ENCODE measurements at regions not wholly inside any gene's neighbourhood (a gene's known extent, or its start where the extent isn't known, plus 50 kb on each side); places are given as distances from the start of the nearest gene placed in this dataset.

- DNase-seq (ENCODE audit: low read depth) = no peak
Observed at GRCh38 chr7:155993420-155994278, 181.4 kb upstream of the SHH start.

DNA sequence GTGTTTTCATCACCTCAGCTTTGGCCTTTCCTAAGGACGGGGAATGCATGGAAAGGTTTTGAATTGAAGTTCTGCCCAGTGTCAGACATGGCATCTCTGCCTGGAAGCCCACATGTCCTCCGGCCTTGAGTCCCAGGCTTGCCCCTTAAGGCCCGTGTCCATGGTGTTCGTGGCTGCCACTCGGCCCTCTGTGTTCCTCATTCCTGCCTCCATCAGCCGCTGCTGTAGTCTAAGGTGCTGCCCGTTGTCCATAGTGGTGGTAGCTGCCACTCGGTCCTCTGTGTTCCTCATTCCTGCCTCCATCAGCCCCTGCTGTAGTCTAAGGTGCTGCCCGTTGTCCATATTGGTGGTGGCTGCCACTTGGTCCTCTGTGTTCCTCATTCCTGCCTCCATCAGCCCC lies 180.7 kb upstream of the SHH start:
- no peak for DNase-seq (ENCODE audit: low read depth)

DNA sequence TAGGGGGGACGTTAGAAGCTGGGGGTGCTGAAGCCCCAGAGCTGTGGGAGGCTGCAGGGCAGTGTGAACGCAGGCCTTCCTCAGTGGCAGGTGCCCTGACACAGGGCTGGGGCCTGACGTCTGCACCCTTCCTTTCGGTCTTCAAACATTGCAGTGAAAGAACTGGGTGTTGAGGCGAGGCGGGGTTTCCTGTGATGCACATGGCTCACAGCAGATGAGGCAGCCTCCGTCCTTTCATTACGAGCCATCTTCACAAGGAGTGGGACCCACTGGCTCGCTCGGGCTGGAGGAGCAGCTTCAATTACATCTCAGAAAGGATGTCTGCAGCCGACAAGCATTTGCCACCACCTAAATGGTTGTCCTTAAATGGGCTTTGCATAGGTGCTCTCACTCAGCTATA lies 180.3 kb upstream of the SHH start:
- no peak for DNase-seq (ENCODE audit: low read depth)

DNA sequence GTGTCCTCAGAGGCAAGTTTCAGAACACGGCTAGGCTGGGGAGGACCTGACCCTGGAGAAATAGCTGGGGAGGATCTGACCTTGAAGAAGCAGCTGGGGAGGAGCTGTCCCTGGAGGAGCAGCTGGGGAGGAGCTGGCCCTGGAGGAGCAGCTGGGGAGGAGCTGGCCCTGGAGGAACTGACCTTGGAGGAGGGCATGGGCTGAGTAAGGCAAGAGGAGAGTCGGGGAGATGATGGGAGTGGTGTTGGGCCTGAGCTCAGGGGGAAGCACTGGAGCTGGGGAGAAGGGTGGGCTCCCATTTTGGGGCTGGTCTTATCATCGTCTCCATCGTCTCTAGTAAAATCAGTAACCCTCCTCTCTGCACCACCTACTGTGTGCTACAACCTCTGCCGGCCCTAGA lies 179.8 kb upstream of the SHH start:
- DNase-seq (ENCODE audit: low read depth) = no peak

DNA sequence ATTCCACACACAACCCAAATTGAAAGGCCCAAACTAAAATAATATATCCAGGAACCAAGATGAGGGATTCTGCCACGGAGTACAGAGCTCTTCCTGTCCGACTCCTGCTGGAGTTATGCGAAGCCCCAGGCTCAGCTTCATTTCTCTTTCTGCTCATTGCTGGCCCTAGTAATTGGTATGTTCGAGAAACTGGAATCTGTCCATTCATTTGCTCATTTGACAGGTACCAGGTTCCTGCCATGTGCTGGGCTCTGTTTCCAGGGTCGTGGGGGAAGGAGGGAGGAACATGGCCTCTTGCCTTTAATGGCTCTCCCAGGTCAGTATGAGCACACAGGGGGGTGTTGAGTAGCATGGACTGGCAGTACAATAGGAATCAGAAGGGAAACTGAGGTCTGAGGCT lies 179.2 kb upstream of the SHH start:
- DNase-seq (ENCODE audit: low read depth) = no peak

DNA sequence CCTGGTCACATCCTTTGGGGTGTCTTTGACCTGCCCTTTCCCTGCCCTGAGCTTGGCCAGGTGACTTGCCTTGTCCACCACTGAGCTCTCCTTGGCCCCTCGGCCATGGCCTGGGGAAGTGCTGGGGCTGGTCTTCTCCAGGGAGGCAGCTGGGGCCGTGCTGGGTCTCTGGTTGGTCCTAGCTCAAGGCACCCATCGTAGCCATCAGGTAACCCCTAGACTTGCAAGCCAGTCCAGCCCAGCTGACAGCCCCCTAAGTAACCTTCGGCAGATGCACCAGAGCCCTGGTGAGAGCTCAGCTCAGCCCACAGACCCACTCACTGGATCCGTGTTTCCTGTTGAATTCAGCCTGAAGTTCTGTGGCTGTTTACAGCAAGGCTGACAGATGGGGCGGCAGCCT lies 176.2 kb upstream of the SHH start:
- DNase-seq (ENCODE audit: low read depth) = no peak

DNA sequence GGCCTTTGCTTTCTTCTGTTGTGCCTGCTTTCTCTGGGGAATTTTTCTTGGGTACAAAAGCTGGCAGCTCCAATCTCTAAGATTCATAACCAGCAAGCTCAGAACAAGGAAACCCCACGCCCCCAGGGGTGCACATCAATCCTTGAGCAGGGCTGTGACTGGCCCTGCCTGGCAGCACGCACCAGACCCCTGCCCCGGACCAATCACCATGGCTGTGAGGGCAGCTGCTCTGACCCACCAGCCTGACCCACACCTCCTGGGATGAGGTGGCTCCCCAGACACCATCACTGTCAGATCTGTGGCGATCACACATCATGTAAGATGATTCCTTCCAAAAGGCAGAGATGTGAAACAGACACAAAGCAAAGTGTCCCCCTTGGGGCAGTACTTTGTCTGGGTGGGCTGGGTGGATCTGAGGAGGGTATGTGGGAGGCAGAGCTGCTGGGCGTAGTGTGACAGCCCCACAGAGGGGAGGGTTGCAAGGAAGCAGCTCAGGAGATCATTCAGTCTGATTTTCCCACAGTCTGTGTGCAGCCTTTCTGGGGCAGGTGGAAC lies 175.5 kb upstream of the SHH start:
- DNase-seq (ENCODE audit: low read depth) = no peak

- DNase-seq (ENCODE audit: low read depth) = no peak
Observed at GRCh38 chr7:155986497-155987160, 174.4 kb upstream of the SHH start.

- DNase-seq (ENCODE audit: low read depth) = no peak
Observed at GRCh38 chr7:155985518-155986250, 173.4 kb upstream of the SHH start.

DNA sequence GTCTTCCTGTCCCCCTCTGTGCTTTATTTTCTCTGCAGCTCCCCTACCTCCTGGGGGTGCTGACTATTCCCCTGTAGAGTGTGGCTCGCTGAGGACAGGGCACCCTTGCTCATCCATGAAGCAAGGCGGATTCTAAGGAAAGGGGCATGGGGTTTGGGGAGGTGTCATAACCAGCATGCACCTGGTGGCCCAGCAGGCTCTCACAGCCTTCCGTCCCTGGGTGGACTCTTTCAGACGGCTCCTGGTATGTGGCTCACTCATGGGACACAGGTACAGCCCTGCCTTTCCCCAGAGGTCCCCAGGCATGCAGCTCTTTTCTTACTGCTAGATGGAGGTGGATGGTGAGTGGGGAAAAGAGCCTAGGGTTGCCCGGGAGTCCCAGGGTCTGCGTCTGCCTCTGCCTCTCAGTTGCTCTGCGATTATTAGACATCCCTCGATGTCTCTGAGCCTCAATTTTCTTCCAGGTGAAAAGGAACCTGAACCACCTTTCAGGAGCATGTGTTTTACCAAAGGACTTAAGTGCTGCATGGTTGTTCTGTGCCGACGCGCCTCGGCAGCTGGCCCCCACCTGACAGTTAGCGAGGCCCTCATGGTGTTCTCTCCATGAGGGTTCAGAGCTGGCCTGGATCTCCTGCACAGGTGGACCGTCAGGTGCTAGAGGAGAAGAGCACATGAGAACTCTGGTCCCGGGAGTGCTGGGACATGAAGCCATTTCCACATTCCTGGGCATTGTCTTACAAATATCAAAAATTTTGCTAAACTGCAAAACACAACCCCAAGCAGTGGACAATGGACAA lies 172.5 kb upstream of the SHH start:
- no peak for DNase-seq (ENCODE audit: low read depth)

- no peak for DNase-seq (ENCODE audit: low read depth)
Observed at GRCh38 chr7:155984028-155984580, 171.8 kb upstream of the SHH start.

DNA sequence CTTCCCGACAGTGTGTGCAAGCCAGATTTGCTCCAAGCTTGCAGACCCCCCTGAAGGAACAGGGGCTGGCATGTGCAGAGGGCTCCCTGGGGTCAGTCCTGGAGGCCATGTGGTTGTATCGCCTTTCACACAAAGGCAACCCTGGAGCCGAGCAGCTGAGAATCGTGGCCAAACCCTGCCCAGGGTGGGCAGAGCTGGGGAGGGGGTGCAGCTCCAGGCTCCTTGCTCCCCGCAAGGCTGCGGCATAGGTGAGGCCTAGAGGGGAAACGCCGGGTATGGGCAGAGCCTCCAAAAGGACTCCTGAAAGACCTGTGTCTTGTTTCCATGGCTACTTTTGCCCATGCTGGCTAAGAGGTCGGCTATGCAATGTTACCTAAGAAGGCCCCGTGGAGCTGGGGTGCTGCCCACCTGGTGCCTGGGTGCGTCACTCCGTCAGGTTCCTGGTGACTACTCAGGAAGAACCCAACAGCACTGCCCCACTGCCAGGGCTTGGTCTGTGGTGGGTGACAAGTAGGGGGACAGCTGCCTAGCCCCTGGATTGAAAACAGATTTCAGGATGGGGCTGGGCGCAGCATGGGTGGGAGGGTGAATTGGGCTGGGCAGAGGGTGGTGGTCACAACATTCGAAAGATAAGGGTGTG lies 171.0 kb upstream of the SHH start:
- DNase-seq (ENCODE audit: low read depth) = no peak

GRCh38 chr7:155981703-155982102 lies 169.4 kb upstream of the SHH start:
- DNase-seq (ENCODE audit: low read depth) = no peak

DNA sequence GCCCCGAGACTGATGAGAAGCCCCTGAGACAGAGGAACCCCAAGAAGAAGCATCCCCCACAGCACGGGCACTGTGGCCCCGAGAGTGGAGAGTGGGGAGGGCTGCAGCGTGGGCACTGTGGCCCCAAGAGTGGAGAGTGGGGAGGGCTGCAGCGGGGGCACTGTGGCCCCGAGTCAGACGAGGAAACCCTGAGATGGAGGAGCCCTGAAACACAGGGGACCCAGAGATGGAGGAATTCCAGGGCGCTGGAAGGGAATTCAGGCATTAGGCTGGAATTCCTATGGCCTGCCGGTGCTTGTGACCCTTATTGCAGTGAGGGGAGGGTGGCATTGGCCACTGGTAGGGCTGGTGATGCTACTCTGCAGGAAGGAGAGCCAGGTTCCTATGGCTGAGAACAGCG lies 168.6 kb upstream of the SHH start:
- DNase-seq (ENCODE audit: low read depth) = no peak

DNA sequence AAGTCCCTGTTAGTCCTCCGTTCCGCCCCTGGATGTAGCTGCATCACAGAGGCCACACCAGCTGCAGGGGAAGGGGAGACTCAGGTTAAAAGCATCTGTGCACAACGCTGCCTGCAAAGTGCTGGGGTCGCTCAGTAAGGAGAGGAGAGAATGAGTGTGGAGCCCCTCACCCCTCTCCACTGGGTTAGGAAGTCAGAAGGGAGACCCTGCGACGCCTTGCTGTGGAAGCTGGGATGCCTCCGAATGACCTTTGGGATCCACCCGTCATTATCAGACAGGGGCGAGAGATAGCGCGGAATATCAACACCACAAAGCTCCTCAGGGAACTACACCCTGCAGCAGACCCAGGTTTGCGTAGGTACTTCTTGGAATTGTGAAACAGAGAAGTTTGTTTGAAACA lies 167.7 kb upstream of the SHH start:
- no peak for DNase-seq (ENCODE audit: low read depth)

GRCh38 chr7:155979566-155979965 lies 167.3 kb upstream of the SHH start:
- DNase-seq (ENCODE audit: low read depth) = no peak

- no peak for DNase-seq (ENCODE audit: low read depth)
Observed at GRCh38 chr7:155975490-155975889, 163.2 kb upstream of the SHH start.

DNA sequence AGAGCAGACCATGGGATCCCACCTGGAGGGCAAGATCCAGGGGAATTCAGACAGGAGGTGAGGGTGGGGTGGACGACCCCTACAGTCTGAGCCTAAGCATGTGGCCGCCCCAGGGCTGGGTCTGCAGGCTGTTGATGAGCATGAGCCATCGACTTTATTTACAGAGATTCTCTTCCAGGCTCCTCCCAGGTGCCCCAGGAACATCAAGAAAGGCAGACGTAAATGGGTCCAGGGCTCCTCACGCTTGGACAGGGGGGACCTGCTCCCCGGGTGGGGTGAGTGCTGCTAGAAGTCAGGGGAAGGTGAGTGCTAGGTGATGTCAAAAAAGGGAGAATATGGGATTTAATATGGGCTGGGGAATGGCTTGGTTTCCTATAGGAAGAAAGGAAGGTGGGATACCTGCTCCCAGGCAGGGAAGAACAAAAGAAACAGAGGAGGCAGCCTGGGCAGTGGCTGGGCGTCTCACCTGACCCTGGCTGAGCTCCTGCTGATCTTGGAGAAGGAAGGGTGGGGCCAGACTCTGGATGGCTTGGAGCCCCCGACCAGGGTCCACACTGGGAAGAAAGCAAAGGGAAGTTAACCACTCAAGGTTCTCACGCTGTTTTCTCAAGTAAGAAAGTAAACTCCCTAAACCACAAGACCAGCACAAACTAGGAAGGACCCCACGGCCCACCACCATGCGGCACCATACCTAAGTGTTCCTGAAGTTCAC lies 162.1 kb upstream of the SHH start:
- no peak for DNase-seq (ENCODE audit: low read depth)

DNA sequence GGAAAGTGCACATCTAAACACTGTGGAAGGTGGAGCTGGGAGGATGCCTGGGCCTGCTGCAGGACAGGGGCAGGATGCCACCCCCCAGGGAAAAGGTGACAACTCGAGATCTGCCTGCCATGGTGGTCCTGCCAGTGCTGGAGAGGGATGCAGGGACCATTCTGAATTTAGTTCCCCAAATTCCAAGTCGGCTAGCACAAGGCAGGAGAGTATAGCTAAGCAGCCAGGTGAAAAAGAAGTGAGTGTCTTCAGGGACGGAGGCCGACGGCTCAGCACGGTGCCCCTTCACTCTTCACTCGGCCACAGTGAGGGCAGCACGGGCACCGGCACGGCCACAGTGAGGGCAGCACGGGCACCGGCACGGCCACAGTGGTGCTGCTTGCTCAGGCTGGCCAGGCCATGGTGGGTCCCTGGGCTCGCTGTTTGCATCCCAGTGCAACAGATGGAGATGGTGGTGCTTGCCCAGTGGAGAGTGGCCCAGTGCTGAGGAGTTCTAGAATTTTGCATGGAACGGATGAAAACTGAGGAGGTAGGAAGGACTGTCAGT lies 161.3 kb upstream of the SHH start:
- no peak for DNase-seq (ENCODE audit: low read depth)
